HG03565 (cell line): ENCODE measurements at regions not wholly inside any gene's neighbourhood (a gene's known extent, or its start where the extent isn't known, plus 50 kb on each side); places are given as distances from the start of the nearest gene placed in this dataset.
"Not testable (repeated sequence)": the region's sequence is repeated elsewhere in the genome, so short reads cannot be mapped to it uniquely, and the experiment has no call there.

Experiments
- ATAC-seq: cut with Tn5 transposase; IDR thresholded peaks from one replicate; pipeline ENCODE4 v1.9.1; 2021; ENCODE audit warnings: mild to moderate bottlenecking, moderate library complexity; ENCODE audit not compliant: unreplicated experiment

- ATAC-seq, result no peak
Measured at GRCh38 chr7:24428676-24429075, 144.6 kb upstream of the PALS2 start.

DNA sequence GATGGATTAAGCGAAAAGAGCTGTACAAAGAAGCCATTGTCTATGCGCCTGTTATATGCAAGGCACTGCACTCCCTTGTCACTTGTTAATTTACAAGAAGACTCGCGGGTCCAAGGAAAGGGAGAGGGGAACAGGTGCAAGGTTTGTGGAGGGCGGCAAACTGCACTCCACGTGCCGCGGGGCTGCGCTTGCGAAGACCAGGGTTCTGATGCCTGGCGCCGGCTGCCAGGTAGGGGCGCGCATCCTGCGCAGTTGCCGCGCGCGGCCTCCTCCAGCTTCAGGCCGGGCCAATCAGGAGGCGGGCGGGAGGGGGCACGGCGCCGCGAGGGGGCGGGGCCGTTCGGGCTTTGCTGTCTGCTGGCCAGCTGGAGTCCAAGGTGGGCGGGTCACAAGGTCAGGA is 140.6 kb upstream of the PALS2 start:
- ATAC-seq, result no peak

DNA sequence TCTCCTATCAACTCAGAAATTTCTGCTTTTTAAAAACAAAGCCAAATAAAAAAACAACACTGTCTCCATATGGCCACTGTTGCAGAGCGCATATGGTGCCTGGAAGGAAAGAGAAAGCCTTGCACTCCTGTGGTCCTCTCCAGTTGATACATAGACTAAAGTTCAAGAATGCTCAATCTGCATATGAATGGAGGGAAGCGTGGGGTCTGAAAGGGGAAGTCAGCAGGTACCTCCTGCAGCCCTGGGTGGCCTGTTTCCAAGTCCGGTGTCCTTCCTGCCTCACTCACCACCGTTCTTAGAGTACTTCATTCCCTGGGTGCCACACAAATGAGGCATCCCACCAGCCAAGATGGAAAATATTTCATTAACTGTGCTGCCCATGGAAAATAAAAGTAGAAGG is 138.3 kb upstream of the PALS2 start:
- ATAC-seq, result no peak

- no peak for ATAC-seq
Measured at GRCh38 chr7:24436131-24436920, 136.9 kb upstream of the PALS2 start.

GRCh38 chr7:24438232-24438631 is 135.0 kb upstream of the PALS2 start:
- no peak for ATAC-seq

DNA sequence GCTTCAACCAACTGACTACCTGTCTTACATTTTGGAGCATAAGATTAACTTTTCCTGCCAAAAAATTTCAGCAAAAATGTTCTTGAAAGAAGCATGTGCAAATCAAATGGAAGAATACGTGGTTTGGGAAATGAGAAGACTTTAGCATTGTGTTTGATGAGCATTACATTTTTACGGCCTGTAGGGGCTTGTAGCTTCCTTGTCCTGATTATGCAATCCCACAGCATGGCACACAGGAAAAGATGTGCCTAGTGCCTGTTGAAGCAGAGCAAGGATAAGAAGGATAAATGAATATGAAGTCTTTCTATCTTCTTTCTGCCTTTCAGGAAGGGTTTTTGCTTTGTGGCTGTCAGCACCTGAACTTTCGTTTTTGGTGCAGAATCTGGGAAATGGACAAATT is 134.1 kb upstream of the PALS2 start:
- not testable (repeated sequence) for ATAC-seq

DNA sequence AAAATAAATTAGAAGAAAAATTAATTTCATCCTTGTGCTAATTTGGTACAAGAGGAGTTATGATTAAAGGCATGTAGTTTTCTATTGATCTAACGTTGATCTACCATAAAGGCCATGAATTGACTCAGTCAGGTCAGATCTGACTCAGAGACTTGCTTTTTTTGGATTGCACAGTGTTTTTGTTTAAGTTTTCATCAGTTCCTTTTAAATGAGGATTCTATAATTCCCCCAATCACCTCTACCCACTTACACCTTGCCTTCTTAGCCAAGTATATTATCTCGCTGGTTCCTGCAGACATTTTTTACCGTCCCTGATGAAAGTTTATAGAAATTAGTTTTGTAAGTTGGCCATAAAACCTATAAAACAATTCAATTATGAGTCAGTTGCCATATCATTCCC is 132.4 kb upstream of the PALS2 start:
- no peak for ATAC-seq

DNA sequence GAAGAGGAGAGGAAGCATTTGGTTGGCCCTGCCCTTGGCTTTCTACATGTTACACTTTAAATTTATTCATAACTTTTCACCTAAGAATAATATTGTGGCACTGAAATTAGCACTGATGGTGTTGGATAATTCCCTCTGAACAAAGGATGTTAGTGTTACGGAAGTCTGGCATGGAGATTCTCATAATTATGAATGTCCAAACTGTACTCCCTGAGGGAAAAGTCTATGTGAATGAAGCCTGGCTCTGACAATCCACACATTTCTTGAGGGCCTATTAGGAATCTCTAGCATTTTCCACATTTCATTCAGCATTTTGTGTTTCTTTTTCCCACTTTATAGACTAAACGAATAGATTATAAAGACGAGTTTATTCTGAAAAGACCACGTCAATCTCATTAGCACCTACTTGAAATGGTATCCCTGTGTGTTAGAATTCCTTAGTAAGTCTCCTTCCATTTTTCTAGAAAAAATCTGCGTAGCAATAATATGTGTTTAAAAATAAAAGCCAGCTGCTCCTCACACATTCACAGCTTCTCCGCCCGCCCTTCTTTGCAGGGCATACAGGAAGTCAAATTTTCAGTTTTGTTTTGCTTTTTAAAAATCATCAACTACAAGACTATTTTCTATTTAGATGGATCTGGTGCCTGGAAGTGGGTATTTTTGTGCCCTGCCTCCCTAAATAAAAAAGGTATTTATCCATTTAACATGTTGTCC is 131.8 kb upstream of the PALS2 start:
- no peak for ATAC-seq

- no peak for ATAC-seq
Measured at GRCh38 chr7:24442170-24442777, 131.0 kb upstream of the PALS2 start.

GRCh38 chr7:24444666-24445440 is 128.4 kb upstream of the PALS2 start:
- ATAC-seq, result no peak

GRCh38 chr7:24448038-24448437 is 125.2 kb upstream of the PALS2 start:
- no peak for ATAC-seq

GRCh38 chr7:24449416-24449815 is 123.8 kb upstream of the PALS2 start:
- ATAC-seq, result not testable (repeated sequence)

DNA sequence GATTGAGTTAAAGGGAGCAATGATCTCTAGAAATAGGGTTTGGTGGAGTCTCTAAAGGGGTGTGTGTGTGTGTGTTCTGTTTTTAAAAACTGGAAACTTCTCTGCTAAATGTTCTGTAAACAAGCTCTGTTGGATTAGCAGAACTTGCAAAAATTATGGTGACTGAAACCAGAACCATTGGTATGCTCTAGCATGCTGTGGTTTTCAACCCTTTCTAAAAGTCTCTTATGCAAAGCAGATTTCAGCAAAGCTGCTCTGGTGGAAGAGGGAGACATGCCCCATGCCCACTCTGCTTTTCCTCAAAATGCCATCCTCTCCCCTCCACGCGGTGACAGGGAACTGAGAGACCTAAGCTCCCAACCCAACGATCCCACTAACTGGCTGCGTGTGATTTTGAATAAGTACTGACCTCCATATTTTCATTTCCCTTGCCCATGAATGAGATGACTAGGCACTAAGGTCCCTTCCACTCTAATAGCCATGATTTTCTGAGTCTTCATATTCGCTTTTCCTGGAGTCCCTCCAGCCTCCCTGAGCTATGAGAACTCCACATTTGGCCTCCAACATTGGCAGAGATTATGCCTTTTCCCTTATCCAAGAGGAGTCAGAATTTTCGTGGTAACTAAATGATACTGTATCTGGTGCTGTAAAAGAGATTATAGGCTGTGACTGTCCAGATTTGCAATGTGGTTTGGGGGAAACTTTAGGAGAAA is 117.3 kb upstream of the PALS2 start:
- ATAC-seq, result peak; percentile 79

- ATAC-seq, result no peak
Measured at GRCh38 chr7:24456526-24457218, 116.6 kb upstream of the PALS2 start.

DNA sequence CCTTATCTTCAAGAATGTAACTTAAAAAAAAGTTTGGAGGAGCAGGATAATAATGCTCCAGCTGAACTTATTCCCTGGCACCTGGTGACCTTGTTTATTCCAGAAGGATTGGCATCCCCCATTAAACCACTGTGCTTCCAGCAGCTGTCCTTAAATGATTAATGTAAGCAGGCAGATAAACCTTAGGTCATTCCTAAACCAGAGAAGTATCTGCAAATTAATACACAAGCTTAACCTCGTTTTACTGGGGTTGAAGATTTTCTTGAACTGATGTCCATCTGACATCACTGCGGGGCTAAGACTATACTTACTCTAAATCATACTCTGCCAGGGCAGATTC is 116.1 kb upstream of the PALS2 start:
- ATAC-seq, result no peak

DNA sequence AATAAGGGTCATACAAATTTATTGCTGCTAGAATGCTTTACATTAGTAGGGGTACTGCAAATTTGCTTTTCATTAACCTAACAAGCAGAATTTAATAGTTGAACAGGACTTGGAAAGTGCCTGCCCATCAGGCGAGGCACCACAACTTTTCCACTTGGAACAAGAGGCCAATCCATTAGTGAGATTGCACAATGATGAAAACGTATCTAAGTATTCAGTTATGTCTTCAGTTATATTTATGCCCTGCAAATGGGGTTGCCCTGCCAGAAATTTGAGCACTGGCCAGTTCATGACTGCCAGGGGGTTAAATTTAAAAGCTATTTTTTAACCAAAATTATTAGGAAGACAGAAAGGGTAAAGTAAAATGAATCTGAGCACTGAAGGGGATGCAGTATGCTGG is 111.1 kb upstream of the PALS2 start:
- ATAC-seq, result no peak

DNA sequence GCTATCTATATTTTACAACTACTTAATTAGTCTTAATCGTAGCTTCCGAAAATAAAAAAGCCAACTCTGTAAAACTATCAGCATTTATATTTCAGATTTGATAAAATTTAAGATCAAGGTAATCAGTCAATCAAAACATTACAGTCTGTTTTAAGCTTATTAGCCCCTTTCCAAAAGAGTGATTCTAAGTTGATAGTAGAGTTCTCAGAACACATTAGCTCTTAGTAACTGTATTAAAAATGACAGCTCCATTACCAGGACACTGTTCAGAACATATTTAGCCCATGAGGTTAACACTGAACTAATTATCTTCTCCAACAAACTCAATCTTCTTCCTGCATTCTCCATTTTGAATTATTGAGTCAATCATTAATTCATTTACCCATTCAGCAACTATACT is 110.3 kb upstream of the PALS2 start:
- ATAC-seq, result no peak

- ATAC-seq, result no peak
Measured at GRCh38 chr7:24463474-24463873, 109.8 kb upstream of the PALS2 start.

DNA sequence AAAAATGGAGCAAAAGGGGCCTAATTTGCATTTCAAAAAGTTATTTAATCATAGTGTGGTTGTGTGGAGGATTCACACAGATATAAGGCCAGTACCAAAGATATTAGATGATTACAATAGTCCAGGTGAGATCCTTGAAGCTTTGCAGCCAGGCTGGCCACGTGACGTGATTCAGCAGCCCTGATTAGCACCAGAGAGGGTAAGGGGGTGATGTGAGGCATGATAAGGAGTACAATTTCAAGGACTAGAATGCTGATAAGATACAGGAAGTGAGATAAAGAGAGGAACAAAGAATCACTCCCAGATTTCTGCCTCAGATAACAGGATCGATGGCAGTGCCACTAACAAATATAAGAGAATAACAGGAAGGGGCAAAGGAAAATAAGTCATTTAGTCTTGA is 108.4 kb upstream of the PALS2 start:
- ATAC-seq, result no peak

GRCh38 chr7:24466168-24466768 is 107.0 kb upstream of the PALS2 start:
- no peak for ATAC-seq
